Uterus (tissue), 3 donors: ENCODE measurements at regions not wholly inside any gene's neighbourhood (a gene's known extent, or its start where the extent isn't known, plus 50 kb on each side); places are given as distances from the start of the nearest gene placed in this dataset.

Experiments
- DNase-seq, 2 donors: peaks; one replicate each; pipeline ENCODE4 v3.0.0-alpha.2; 2019 to 2020
- H3K27ac ChIP-seq, 2 donors: fragments of 200-600 bp; sonication (generic); 1 replicate in 1 of 2; 2 replicates in 1 of 2; pipeline ENCODE4 v1.5.1; 2016 to 2018
- H3K27me3 ChIP-seq, 2 donors: fragments of 200-600 bp; sonication (generic); one replicate each; pipeline ENCODE4 v1.5.1; 2018 to 2019; ENCODE audit warnings: control low read depth in 1 of 2
- H3K36me3 ChIP-seq, 2 donors: fragments of 200-600 bp; sonication (generic); one replicate each; pipeline ENCODE4 v1.5.1; 2019; ENCODE audit warnings: control low read depth in 1 of 2
- H3K4me1 ChIP-seq, 2 donors: fragments of 200-600 bp; sonication (generic); one replicate each; pipeline ENCODE4 v1.5.1; 2018 to 2019; ENCODE audit warnings: control low read depth in 1 of 2
- H3K4me3 ChIP-seq, 2 donors: fragments of 200-600 bp; sonication (generic); 1 replicate in 1 of 2; 2 replicates in 1 of 2; pipeline ENCODE4 v1.5.1; 2018 to 2019; ENCODE audit warnings: mild to moderate bottlenecking in 1 of 2
- H3K9me3 ChIP-seq, 2 donors: fragments of 200-600 bp; sonication (generic); one replicate each; pipeline ENCODE4 v1.5.1; 2019; ENCODE audit warnings: control low read depth in 1 of 2
- POLR2A ChIP-seq, 2 donors: fragments of 450-650 bp; IDR thresholded peaks; one replicate each; pipeline ENCODE4 v1.6.1; 2016; ENCODE audit warnings: antibody characterized with exemption in 2 of 2, mild to moderate bottlenecking in 1 of 2, moderate library complexity in 1 of 2
- intact Hi-C: fragments of 100-400 bp; cut with DNase I; formaldehyde crosslinking; loops from one replicate; pipeline ENCODE4 v1.15.1; 2023; ENCODE audit warnings: low total_unique reads
- TF ChIP-seq, protein P1 (sequence below), 4 experiments: fragments of 200-600 bp in 2 of 4; fragments of 450-650 bp in 2 of 4; sonication (generic) in 2 of 4; IDR thresholded peaks; one replicate each; pipeline ENCODE4 v1.5.1; 2016 to 2019; ENCODE audit warnings: antibody characterized with exemption in 4 of 4, mild to moderate bottlenecking in 2 of 4, moderate library complexity in 1 of 4
- donor health status: DM: yes; HTN: yes; CAD: no.

DNA sequence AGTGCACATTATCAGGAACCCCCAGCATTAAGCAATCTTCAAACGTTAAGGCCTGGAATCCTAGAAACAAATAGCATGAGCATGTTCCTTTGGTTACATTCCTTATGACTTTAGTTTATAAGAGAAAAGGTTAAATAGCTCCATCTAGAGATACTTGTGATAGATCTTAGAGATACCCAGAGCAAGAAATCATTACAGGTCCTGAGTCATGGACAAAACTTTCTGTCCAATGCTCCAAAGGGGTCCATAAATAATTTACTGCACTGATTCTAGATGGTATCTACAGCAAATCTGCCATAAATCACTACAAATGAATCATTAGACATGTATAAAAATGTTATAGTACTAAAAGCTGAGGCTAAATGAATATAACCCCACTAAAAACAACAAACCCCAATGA is 139.6 kb downstream of the HTR1A start:
- Histone ChIP-seq H3K4me3 (no peak overlapping the region), H3K9me3 (no peaks in the 10 kb centered on the region), H3K4me1 (no peaks in the 10 kb centered on the region), H3K27me3 (no peaks in the 10 kb centered on the region), H3K27ac (no peak overlapping the region), H3K36me3 (no peaks in the 10 kb centered on the region)
- intact Hi-C loops = no loop called here
- no peak for TF ChIP-seq POLR2A (IDR thresholded peaks at IDR 0.05)
- TF ChIP-seq, protein P1, sequence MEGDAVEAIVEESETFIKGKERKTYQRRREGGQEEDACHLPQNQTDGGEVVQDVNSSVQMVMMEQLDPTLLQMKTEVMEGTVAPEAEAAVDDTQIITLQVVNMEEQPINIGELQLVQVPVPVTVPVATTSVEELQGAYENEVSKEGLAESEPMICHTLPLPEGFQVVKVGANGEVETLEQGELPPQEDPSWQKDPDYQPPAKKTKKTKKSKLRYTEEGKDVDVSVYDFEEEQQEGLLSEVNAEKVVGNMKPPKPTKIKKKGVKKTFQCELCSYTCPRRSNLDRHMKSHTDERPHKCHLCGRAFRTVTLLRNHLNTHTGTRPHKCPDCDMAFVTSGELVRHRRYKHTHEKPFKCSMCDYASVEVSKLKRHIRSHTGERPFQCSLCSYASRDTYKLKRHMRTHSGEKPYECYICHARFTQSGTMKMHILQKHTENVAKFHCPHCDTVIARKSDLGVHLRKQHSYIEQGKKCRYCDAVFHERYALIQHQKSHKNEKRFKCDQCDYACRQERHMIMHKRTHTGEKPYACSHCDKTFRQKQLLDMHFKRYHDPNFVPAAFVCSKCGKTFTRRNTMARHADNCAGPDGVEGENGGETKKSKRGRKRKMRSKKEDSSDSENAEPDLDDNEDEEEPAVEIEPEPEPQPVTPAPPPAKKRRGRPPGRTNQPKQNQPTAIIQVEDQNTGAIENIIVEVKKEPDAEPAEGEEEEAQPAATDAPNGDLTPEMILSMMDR (IDR thresholded peaks at IDR 0.05) = no peak
- DNase-seq = no peak

DNA sequence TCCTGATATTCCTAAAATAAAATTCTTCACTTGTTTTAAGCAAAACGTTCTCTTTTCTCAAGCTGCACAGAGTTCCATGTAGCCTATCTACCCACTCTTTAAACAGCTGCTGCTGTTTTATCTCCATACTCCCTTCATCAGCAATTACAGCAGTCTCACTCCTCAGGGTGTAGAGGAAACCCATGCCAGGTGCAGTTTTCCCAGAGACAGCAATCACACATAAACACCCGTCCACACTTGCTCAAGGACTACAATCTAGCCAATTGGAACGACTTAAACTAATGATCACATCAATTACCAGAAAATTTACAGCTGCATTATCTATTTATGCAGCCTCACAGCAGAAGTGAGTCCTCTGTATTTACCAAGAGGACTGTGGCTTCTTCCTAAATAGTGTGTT is 141.7 kb downstream of the HTR1A start:
- Histone ChIP-seq H3K9me3 (no peaks in the 10 kb centered on the region), H3K27me3 (no peaks in the 10 kb centered on the region), H3K36me3 (no peaks in the 10 kb centered on the region), H3K4me3 (no peak overlapping the region), H3K4me1 (no peaks in the 10 kb centered on the region), H3K27ac (no peak overlapping the region)
- no peak for DNase-seq
- intact Hi-C loops = no loop called here
- TF ChIP-seq POLR2A (IDR thresholded peaks at IDR 0.05) = no peak
- TF ChIP-seq, protein P1 (IDR thresholded peaks at IDR 0.05) = no peak

DNA sequence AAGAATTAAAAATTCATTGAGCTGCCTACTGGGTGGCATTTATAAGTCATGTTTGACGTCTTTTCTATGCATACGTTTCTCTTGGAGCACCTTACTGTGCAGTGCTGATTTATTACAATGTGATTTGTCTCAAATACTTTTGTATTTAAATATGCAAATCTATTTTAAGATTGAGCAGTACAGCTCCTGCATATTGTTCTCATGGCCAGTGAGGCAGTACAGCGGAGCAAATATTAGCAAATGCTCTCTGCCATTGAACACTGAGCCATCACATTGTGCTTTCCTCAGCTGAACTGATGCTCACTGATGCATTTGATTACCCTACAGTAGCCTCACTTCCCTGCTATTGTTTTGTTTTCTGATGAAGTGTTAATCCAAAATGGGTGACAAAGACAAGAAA is 149.6 kb downstream of the HTR1A start:
- Histone ChIP-seq H3K27me3 (no peaks in the 10 kb centered on the region), H3K27ac (no peak overlapping the region), H3K9me3 (no peaks in the 10 kb centered on the region), H3K36me3 (no peaks in the 10 kb centered on the region), H3K4me1 (no peaks in the 10 kb centered on the region), H3K4me3 (no peak overlapping the region)
- no peak for TF ChIP-seq POLR2A (IDR thresholded peaks at IDR 0.05)
- TF ChIP-seq, protein P1 (IDR thresholded peaks at IDR 0.05) = no peak
- intact Hi-C loops = no loop called here
- no peak for DNase-seq

DNA sequence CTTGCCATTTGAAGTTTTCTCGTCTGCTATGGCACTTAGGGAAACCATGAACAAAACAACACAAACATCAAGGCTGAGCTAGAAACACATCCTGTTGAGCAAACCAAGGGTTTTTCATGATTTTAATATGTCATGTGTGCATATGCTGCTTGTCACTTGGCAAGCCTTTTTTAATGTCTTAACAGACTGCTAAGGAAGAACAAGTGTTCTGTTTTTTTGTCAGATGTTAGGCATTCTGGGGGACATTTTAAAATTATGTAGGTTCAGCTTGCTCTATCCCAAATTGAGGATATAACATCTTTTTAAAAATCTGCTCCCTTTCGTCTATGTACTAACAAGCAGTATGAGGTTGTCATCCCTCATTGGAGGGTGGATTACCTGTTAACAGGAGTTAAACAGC is 150.3 kb downstream of the HTR1A start:
- Histone ChIP-seq H3K27me3 (no peaks in the 10 kb centered on the region), H3K27ac (no peak overlapping the region), H3K4me1 (no peaks in the 10 kb centered on the region), H3K9me3 (no peaks in the 10 kb centered on the region), H3K4me3 (no peak overlapping the region), H3K36me3 (no peaks in the 10 kb centered on the region)
- no peak for TF ChIP-seq POLR2A (IDR thresholded peaks at IDR 0.05)
- TF ChIP-seq, protein P1 (IDR thresholded peaks at IDR 0.05) = no peak
- no peak for DNase-seq
- intact Hi-C loops = no loop called here

DNA sequence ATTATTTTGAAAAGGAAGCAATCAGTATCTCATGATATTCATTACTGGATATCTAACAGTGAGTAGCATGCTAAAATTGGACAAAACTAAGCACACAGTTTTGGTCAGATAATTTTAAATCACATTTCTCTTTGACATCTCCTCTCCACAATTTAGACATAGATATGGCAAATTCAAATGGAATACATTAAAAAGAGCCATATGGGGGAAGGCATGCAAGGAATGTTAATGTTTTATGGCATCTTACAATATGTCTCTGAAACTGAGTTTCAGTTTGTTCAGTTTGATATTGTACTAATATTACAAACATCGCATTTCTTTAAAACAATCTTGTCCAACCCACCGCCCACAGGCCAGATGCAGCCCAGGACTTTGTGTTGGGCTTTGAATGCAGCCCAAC is 151.0 kb downstream of the HTR1A start:
- intact Hi-C loops = no loop called here
- Histone ChIP-seq H3K27ac (no peak overlapping the region), H3K27me3 (no peaks in the 10 kb centered on the region), H3K9me3 (no peaks in the 10 kb centered on the region), H3K36me3 (no peaks in the 10 kb centered on the region), H3K4me3 (no peak overlapping the region), H3K4me1 (no peaks in the 10 kb centered on the region)
- TF ChIP-seq POLR2A (IDR thresholded peaks at IDR 0.05) = no peak
- TF ChIP-seq, protein P1 (IDR thresholded peaks at IDR 0.05) = no peak
- no peak for DNase-seq
